ENCODE measurements at regions not wholly inside any gene's neighbourhood (a gene's known extent, or its start where the extent isn't known, plus 50 kb on each side); places are given as distances from the start of the nearest gene placed in this dataset.

- no peaks in the 10 kb centered on the region for H3K27me3 Mint-ChIP-seq (ENCODE audit: unreplicated experiment)
- no peak overlapping the region for H3K27ac Mint-ChIP-seq (ENCODE audit: unreplicated experiment)
- no peaks in the 10 kb centered on the region for H3K4me1 Mint-ChIP-seq (ENCODE audit: low read depth, unreplicated experiment)
- H3K9me3 Mint-ChIP-seq (ENCODE audit: unreplicated experiment), result no peaks in the 10 kb centered on the region
- H3K4me3 Mint-ChIP-seq (ENCODE audit: unreplicated experiment), result no peak overlapping the region
- H3K36me3 Mint-ChIP-seq (ENCODE audit: unreplicated experiment), result no peaks in the 10 kb centered on the region
- no peak for TF ChIP-seq CTCF (IDR thresholded peaks at IDR 0.05; ENCODE audit: partially characterized antibody, unreplicated experiment)
- DNase-seq, result no peak
These were observed 258.6 kb downstream of the CBLN4 start for GRCh38 chr20:55746723-55747122.

GRCh38 chr20:55745840-55746239, 259.5 kb downstream of the CBLN4 start:
- no peaks in the 10 kb centered on the region for H3K4me1 Mint-ChIP-seq (ENCODE audit: low read depth, unreplicated experiment)
- no peak for DNase-seq
- TF ChIP-seq CTCF (IDR thresholded peaks at IDR 0.05; ENCODE audit: partially characterized antibody, unreplicated experiment), result no peak
- H3K9me3 Mint-ChIP-seq (ENCODE audit: unreplicated experiment), result no peaks in the 10 kb centered on the region
- no peaks in the 10 kb centered on the region for H3K27me3 Mint-ChIP-seq (ENCODE audit: unreplicated experiment)
- no peak overlapping the region for H3K4me3 Mint-ChIP-seq (ENCODE audit: unreplicated experiment)
- H3K27ac Mint-ChIP-seq (ENCODE audit: unreplicated experiment), result no peak overlapping the region
- H3K36me3 Mint-ChIP-seq (ENCODE audit: unreplicated experiment), result no peaks in the 10 kb centered on the region

GRCh38 chr20:55744896-55745295, 260.4 kb downstream of the CBLN4 start:
- Mint-ChIP-seq H3K36me3 (ENCODE audit: unreplicated experiment) (no peaks in the 10 kb centered on the region), H3K4me1 (ENCODE audit: low read depth, unreplicated experiment) (no peaks in the 10 kb centered on the region), H3K27me3 (ENCODE audit: unreplicated experiment) (no peaks in the 10 kb centered on the region), H3K4me3 (ENCODE audit: unreplicated experiment) (no peak overlapping the region), H3K9me3 (ENCODE audit: unreplicated experiment) (no peaks in the 10 kb centered on the region), H3K27ac (ENCODE audit: unreplicated experiment) (no peak overlapping the region)
- no peak for DNase-seq
- no peak for TF ChIP-seq CTCF (IDR thresholded peaks at IDR 0.05; ENCODE audit: partially characterized antibody, unreplicated experiment)

- peaks cover 2% of the 10 kb centered on the region for H3K27me3 Mint-ChIP-seq (ENCODE audit: unreplicated experiment)
- DNase-seq, result no peak
- no peak overlapping the region for H3K4me3 Mint-ChIP-seq (ENCODE audit: unreplicated experiment)
- no peak for TF ChIP-seq CTCF (IDR thresholded peaks at IDR 0.05; ENCODE audit: partially characterized antibody, unreplicated experiment)
- no peaks in the 10 kb centered on the region for H3K9me3 Mint-ChIP-seq (ENCODE audit: unreplicated experiment)
- no peaks in the 10 kb centered on the region for H3K4me1 Mint-ChIP-seq (ENCODE audit: low read depth, unreplicated experiment)
- no peaks in the 10 kb centered on the region for H3K36me3 Mint-ChIP-seq (ENCODE audit: unreplicated experiment)
- no peak overlapping the region for H3K27ac Mint-ChIP-seq (ENCODE audit: unreplicated experiment)
These were observed 263.5 kb downstream of the CBLN4 start for GRCh38 chr20:55741801-55742200.

- TF ChIP-seq CTCF (IDR thresholded peaks at IDR 0.05; ENCODE audit: partially characterized antibody, unreplicated experiment), result no peak
- H3K36me3 Mint-ChIP-seq (ENCODE audit: unreplicated experiment), result no peaks in the 10 kb centered on the region
- no peak overlapping the region for H3K4me3 Mint-ChIP-seq (ENCODE audit: unreplicated experiment)
- no peak overlapping the region for H3K27ac Mint-ChIP-seq (ENCODE audit: unreplicated experiment)
- peaks cover 2% of the 10 kb centered on the region for H3K27me3 Mint-ChIP-seq (ENCODE audit: unreplicated experiment)
- H3K4me1 Mint-ChIP-seq (ENCODE audit: low read depth, unreplicated experiment), result no peaks in the 10 kb centered on the region
- DNase-seq, result no peak
- H3K9me3 Mint-ChIP-seq (ENCODE audit: unreplicated experiment), result peaks cover 2% of the 10 kb centered on the region
These were observed 265.2 kb downstream of the CBLN4 start for GRCh38 chr20:55740076-55740475.

All from glutamatergic neuron (in vitro differentiated cells).